Skin epidermis (tissue), 12 donors: ENCODE measurements at regions not wholly inside any gene's neighbourhood (a gene's known extent, or its start where the extent isn't known, plus 50 kb on each side); places are given as distances from the start of the nearest gene placed in this dataset.
"Not testable (repeated sequence)": the region's sequence is repeated elsewhere in the genome, so short reads cannot be mapped to it uniquely, and the experiment has no call there.

Experiments
- H3K27ac ChIP-seq, 21 experiments: fragments of 200-600 bp; sonication (generic) in 11 of 21; one replicate each; pipeline ENCODE4 v1.5.0; 2020; ENCODE audit warnings: mild to moderate bottlenecking in 3 of 21, inconsistent platforms in 2 of 21, moderate library complexity in 2 of 21
- H3K4me3 ChIP-seq, 7 experiments: fragments of 200-600 bp; sonication (generic) in 2 of 7; one replicate each; pipeline ENCODE4 v1.5.0; 2020; ENCODE audit warnings: inconsistent platforms in 2 of 7, mild to moderate bottlenecking in 2 of 7, moderate library complexity in 1 of 7

GRCh38 chr21:17389311-17389710 lies 123.5 kb upstream of the CXADR start:
- Histone ChIP-seq H3K4me3 (no peak overlapping the region), H3K27ac (no peak overlapping the region)

DNA sequence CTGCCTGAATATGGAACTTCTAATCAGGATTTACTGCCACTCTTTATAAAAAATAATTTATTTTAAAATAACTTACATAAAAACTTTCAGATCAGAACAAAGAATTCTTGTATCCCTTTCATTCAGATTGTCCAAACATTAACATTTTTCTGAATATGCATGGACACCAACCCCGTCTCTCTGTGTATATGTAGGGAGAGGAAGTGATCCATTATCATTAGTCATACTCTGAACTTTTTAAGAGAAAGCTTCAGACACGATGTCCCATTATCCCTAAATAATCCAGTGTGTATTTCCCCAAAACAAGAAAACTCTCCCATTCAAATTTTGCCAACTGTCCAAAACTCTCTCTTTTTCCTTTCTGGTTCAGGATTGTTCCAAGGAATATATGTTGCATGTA lies 122.3 kb upstream of the CXADR start:
- Histone ChIP-seq H3K27ac (no peak overlapping the region), H3K4me3 (no peak overlapping the region)

DNA sequence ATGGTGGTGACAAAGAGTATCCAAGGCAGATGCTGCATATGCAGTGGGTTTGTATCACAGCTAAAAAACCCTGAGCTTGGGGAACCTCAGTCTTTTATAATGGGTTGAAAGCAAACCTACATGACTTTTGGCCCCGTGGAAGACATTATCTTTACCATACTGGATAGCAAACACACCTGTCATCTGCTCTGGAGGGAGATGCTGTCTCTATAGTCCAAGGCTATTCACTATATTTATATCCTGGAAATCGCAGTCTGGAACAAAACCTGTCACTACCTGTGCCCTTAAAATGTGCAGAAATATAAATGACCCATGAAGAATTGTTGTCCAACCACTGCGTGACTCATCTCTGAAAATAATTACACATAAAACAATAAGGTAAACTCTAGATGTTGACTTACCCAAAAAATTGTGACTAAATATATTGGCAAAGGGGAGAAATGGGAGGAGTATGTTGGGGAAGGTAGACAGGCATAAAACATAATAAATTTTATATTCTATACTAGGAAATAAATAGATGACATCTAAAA lies 121.0 kb upstream of the CXADR start:
- Histone ChIP-seq H3K27ac (no peak overlapping the region), H3K4me3 (no peak overlapping the region)

GRCh38 chr21:17393413-17393812 lies 119.4 kb upstream of the CXADR start:
- H3K4me3 ChIP-seq = no peak overlapping the region
- no peak overlapping the region for H3K27ac ChIP-seq

DNA sequence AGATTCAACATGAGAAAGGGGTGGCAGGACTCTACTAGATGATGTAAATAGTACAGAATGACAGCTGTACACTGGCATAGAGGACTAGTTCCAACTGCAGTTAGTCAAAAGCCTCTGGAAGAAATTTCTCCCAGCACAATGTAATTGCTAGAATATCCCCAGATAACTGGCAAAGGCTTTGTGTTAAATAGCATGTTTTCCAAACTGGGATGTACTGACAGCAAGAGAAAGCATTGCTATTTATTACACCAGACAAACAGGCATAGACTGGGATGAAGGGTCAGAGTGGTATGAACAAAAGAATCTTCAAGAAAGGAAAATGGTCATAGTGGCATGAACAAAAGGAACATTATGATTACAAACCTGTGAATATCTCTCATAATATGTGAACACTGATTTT lies 115.9 kb upstream of the CXADR start:
- Histone ChIP-seq H3K4me3 (no peak overlapping the region), H3K27ac (no peak overlapping the region)

- H3K4me3 ChIP-seq = no peak overlapping the region
- H3K27ac ChIP-seq = no peak overlapping the region
Measured at GRCh38 chr21:17397703-17398102, 115.1 kb upstream of the CXADR start.

DNA sequence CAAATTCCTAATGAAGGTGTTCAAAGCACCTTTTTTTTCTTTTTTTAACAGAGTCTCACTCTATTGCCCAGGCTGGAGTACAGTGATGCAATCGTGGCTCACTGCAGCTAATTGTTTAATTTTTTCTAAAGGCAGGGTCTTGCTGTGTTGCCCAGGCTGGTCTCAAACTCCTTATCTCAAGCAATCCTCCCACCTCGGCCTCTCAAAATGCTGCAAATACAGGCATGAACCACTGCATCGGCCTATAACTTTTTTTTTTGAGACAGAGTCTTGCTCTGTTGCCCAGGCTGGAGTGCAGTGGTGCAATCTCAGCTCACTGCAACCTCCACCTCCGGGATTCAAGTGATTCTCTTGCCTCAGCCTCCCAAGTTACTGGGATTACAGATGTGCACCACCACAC lies 113.9 kb upstream of the CXADR start:
- not testable (repeated sequence) for H3K27ac ChIP-seq, H3K4me3 ChIP-seq

GRCh38 chr21:17402937-17403336 lies 109.9 kb upstream of the CXADR start:
- no peak overlapping the region for H3K27ac ChIP-seq

DNA sequence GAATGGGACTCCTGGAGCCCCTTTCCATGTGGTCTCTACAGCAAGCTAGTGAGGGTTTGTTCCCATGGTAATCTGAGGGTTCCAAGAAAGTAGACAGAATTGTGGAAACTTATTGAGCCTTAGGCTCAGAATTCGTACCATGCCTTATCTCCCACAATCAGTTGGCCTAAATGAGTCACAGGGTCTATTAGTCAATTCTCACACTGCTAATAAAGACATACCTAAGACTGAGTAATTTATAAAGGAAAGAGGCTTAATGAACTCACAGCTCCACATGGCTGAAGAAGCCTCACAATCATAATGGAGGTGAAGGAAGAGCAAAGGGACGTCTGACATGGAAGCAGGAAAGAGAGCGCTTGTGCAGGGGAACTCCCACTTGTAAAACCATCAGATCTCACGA lies 106.6 kb upstream of the CXADR start:
- H3K4me3 ChIP-seq = no peak overlapping the region
- H3K27ac ChIP-seq = no peak overlapping the region

More at GRCh38 chr21:17402937-17403336, 109.9 kb upstream of the CXADR start:
- no peak overlapping the region for H3K4me3 ChIP-seq

DNA sequence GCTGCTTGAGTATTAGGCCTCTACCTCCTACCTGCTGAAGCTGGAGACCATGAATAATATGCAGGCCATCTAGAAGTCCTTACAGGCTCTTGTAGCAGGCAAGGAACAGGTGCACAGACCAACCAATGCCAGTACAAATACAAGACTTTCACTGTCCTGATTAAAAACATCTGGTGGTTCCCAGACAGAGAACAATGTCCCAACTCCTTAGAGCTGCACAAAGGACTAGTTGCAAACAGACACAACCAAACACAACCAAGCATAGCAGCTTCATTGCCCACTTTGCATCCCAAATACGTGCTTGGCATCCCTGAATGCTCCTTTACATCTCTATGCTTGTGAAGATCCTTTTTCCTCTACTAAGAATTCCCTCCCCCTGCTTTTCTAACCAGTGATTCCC lies 98.1 kb upstream of the CXADR start:
- no peak overlapping the region for H3K4me3 ChIP-seq
- no peak overlapping the region for H3K27ac ChIP-seq

DNA sequence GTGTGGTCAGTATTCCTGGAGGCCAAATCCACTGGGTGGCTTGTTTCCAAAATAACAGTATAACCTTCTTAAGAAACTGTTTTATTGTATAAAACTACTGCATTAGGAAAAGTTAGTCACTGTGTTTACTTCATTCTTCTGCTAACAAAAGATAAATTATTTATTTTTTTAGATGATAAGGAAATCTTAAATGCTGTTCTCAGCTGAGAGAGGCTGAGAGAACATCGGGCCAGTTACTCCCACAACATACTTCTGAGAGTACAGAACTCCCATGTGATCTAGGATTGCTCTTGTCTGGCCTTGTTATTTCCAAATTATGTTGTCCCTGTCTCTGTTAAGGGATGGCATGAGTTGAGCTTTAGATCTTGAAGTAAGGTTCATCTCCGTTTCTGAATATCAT lies 96.7 kb upstream of the CXADR start:
- Histone ChIP-seq H3K4me3 (no peak overlapping the region), H3K27ac (no peak overlapping the region)

DNA sequence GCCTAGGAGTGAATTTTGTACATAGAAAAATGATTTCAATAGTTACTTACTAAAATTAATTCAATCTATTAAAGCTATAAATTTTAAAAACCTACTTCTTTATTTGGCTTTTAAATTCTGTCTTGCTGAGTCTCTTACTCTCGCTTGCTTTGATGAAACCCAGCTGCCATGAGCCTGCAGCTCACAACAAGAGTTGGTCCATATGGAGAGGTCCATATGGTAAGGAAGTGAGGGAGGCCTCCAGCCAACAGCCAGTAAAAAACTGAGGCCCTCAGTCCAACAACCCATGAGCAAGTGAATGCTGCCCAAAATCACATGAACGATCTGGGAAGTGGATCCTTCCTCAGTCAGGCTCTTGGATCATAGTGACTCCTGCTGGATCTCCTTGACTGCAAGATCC lies 89.9 kb upstream of the CXADR start:
- Histone ChIP-seq H3K27ac (no peak overlapping the region), H3K4me3 (no peak overlapping the region)

GRCh38 chr21:17427157-17427556 lies 85.7 kb upstream of the CXADR start:
- Histone ChIP-seq H3K27ac (no peak overlapping the region), H3K4me3 (no peak overlapping the region)

DNA sequence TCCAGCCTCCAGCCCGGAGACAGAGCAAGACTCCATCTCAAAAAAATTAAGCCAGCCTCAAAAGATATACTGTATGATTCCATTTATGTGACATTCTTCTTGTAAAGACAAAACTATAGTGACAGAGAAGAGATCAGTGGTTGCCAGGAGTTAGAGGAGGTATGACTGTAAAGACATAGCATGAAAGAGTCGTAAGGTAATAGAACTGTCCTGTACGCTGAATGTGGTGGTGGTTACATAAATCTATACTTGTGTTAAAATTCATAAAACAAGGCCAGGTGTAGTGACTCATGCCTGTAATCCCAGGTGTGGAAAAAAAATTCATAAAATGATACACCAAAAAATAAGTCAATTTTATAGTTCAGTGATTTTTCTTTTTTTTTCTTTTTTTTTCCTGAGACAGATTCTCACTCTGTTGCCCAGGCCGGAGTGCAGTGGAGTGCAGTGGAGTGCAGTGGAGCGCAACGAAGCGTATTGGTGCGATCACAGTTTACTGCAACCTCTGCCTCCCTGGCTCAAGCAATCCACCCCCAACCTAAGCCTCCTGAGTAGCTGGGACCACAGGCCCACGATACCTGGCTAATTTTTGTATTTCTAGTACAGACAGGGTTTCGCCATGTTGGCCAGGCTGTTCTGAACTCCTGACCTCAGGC lies 84.9 kb upstream of the CXADR start:
- Histone ChIP-seq H3K4me3 (no peak overlapping the region), H3K27ac (no peak overlapping the region)

- H3K4me3 ChIP-seq = no peak overlapping the region
- H3K27ac ChIP-seq = no peak overlapping the region
Measured at GRCh38 chr21:17428484-17428869, 84.4 kb upstream of the CXADR start.

DNA sequence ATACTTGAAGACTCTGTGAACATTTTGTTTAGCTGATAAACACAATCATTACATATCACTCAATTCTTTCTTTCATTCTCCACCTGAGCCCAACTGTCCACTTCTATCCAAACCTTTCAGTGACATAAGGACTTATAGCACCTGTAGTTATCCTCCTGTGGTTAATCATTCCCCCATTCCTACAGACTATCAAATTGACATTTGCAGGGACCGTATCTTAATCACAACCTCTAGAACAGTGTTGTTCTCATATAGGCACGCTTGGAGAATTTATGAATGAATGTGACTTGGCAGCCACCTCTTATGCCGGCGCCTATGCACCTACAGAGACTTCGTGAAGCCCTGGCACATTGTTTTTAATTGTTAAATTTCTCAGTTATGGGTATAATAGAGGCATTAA lies 83.9 kb upstream of the CXADR start:
- Histone ChIP-seq H3K27ac (no peak overlapping the region), H3K4me3 (no peak overlapping the region)

- no peak overlapping the region for H3K4me3 ChIP-seq
- H3K27ac ChIP-seq = no peak overlapping the region
Measured at GRCh38 chr21:17429936-17430335, 82.9 kb upstream of the CXADR start.

DNA sequence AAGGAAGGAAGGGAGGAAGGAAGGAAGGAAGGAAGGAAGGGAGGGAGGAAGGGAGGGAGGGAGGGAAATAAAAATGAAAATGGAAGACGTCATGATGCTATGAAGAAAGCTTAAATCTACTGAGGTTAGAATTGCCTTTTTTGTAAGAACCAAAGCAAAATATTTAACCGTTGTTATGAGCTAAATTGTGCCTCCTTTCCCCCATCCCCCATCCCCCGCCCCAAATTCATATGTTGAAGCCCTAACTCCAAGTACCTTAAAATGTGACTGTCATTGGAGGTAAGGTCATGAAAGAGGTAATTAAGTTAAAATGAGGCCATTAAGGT lies 80.1 kb upstream of the CXADR start:
- H3K27ac ChIP-seq = no peak overlapping the region
- no peak overlapping the region for H3K4me3 ChIP-seq

GRCh38 chr21:17433730-17434129 lies 79.1 kb upstream of the CXADR start:
- no peak overlapping the region for H3K27ac ChIP-seq
- no peak overlapping the region for H3K4me3 ChIP-seq

- Histone ChIP-seq H3K27ac (no peak overlapping the region), H3K4me3 (no peak overlapping the region)
Measured at GRCh38 chr21:17435565-17436543, 77.0 kb upstream of the CXADR start.

- Histone ChIP-seq H3K27ac (no peak overlapping the region), H3K4me3 (no peak overlapping the region)
Measured at GRCh38 chr21:17436626-17437111, 76.2 kb upstream of the CXADR start.
